Astrocyte (in vitro differentiated cells and primary cell): ENCODE measurements at regions not wholly inside any gene's neighbourhood (a gene's known extent, or its start where the extent isn't known, plus 50 kb on each side); places are given as distances from the start of the nearest gene placed in this dataset.

Experiments used
- EZH2 ChIP-seq: IDR thresholded peaks from 2 replicates; pipeline ENCODE4 v1.6.1; 2012; ENCODE audit warnings: mild to moderate bottlenecking, low read length, inconsistent platforms; ENCODE audit not compliant: insufficient read depth
- TF ChIP-seq, protein P1 (sequence below): IDR thresholded peaks from 2 replicates; pipeline ENCODE4 v1.5.1; 2011; ENCODE audit warnings: low read depth, mild to moderate bottlenecking, inconsistent platforms, low read length, moderate library complexity; ENCODE audit not compliant: insufficient read depth

DNA sequence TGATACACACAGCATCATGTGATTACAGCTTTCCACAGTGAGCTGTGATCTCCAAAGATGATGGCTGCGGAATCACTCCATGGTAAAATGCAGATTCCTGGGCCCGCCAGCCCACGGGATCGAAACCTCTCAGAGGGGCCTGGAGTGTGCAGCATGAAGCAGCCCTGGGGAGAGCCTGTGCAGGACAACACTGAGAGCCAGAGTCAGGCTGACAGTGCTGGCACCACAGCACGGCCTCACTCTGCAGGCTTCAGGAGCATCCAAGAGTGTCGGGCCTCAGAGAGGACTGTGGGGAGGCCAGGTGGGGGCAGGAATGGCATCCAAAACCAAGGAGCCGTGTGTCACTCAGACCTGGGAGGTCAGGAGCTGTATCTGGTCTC lies 533.4 kb downstream of the TCERG1L start:
- TF ChIP-seq, protein P1, sequence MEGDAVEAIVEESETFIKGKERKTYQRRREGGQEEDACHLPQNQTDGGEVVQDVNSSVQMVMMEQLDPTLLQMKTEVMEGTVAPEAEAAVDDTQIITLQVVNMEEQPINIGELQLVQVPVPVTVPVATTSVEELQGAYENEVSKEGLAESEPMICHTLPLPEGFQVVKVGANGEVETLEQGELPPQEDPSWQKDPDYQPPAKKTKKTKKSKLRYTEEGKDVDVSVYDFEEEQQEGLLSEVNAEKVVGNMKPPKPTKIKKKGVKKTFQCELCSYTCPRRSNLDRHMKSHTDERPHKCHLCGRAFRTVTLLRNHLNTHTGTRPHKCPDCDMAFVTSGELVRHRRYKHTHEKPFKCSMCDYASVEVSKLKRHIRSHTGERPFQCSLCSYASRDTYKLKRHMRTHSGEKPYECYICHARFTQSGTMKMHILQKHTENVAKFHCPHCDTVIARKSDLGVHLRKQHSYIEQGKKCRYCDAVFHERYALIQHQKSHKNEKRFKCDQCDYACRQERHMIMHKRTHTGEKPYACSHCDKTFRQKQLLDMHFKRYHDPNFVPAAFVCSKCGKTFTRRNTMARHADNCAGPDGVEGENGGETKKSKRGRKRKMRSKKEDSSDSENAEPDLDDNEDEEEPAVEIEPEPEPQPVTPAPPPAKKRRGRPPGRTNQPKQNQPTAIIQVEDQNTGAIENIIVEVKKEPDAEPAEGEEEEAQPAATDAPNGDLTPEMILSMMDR, result no peak
- TF ChIP-seq EZH2, result no peak
